Breast epithelium (tissue), 4 donors: ENCODE measurements at regions not wholly inside any gene's neighbourhood (a gene's known extent, or its start where the extent isn't known, plus 50 kb on each side); places are given as distances from the start of the nearest gene placed in this dataset.

ENCODE experiments used
- DNase-seq, 2 donors: peaks; one replicate each; pipeline ENCODE4 v3.0.0-alpha.2; 2019; ENCODE audit warnings: low spot score in 2 of 2
- H3K27ac ChIP-seq, 2 donors: fragments of 200-600 bp; sonication (generic) in 1 of 2; one replicate each; pipeline ENCODE4 v1.5.1; 2016 to 2019; ENCODE audit warnings: mild to moderate bottlenecking in 1 of 2
- H3K27me3 ChIP-seq, 2 donors: fragments of 200-600 bp; sonication (generic) in 1 of 2; one replicate each; pipeline versions ENCODE4 v1.5.1 to v1.6.0; 2017 to 2019; ENCODE audit warnings: control low read depth in 1 of 2, mild to moderate bottlenecking in 1 of 2
- H3K36me3 ChIP-seq: fragments of 200-600 bp; one replicate; pipeline ENCODE4 v1.5.1; 2019
- H3K4me1 ChIP-seq, 2 donors: fragments of 200-600 bp; sonication (generic); one replicate each; pipeline ENCODE4 v1.5.1; 2016 to 2019; ENCODE audit warnings: control low read depth in 1 of 2
- H3K4me3 ChIP-seq, 3 donors: fragments of 200-600 bp; sonication (generic); 1 replicate in 2 of 3; 2 replicates in 1 of 3; pipeline ENCODE4 v1.5.1; 2016 to 2019; ENCODE audit warnings: mild to moderate bottlenecking in 3 of 3, moderate library complexity in 2 of 3
- H3K9me3 ChIP-seq, 2 donors: fragments of 200-600 bp; sonication (generic) in 1 of 2; one replicate each; pipeline ENCODE4 v1.5.1; 2016 to 2019; ENCODE audit warnings: control low read depth in 1 of 2
- POLR2A ChIP-seq: fragments of 450-650 bp; IDR thresholded peaks from one replicate; pipeline ENCODE4 v1.6.1; 2016; ENCODE audit warnings: antibody characterized with exemption, mild to moderate bottlenecking, moderate library complexity
- POLR2AphosphoS5 ChIP-seq, 3 donors: sonication (generic); formaldehyde crosslinking; IDR thresholded peaks; one replicate each; pipeline ENCODE4 v1.6.1; 2017; ENCODE audit warnings: antibody characterized with exemption in 3 of 3
- intact Hi-C: fragments of 100-400 bp; cut with DNase I; formaldehyde crosslinking; loops from one replicate; pipeline ENCODE4 v1.15.1; 2023; ENCODE audit warnings: low total_unique reads
- TF ChIP-seq, protein P1 (sequence below), 3 donors: fragments of 450-650 bp; IDR thresholded peaks; one replicate each; pipeline ENCODE4 v1.5.1; 2016 to 2017; ENCODE audit warnings: antibody characterized with exemption in 3 of 3, mild to moderate bottlenecking in 3 of 3, moderate library complexity in 3 of 3

DNA sequence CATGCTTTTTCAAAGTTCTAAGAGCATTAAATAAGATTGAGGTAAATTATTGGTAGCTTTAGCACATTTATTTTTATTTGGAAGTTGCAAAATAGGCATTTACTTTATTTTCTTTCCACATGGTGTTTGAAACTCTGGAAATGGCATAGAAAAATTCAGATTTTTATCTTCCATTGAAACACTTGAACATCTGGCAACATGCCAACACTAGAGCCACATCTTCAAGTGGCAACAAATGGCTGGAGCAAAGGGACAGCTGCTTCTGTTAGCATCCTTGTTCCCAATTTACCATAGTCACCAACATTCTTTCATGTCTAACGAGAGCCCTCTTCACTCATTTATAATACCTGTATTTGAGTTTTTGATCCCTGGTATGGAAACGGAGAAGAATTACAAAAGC, 539.9 kb downstream of the ZNF608 start:
- Histone ChIP-seq H3K27me3 (no peaks in the 10 kb centered on the region), H3K4me3 (no peak overlapping the region), H3K36me3 (no peaks in the 10 kb centered on the region), H3K4me1 (no peaks in the 10 kb centered on the region), H3K27ac (no peak overlapping the region), H3K9me3 (peaks cover 9 to 12% of the 10 kb centered on the region in 2 donors)
- intact Hi-C loops: no loop called here
- no peak for TF ChIP-seq POLR2A
- TF ChIP-seq POLR2AphosphoS5 (IDR thresholded peaks at IDR 0.05): no peak
- TF ChIP-seq, protein P1, sequence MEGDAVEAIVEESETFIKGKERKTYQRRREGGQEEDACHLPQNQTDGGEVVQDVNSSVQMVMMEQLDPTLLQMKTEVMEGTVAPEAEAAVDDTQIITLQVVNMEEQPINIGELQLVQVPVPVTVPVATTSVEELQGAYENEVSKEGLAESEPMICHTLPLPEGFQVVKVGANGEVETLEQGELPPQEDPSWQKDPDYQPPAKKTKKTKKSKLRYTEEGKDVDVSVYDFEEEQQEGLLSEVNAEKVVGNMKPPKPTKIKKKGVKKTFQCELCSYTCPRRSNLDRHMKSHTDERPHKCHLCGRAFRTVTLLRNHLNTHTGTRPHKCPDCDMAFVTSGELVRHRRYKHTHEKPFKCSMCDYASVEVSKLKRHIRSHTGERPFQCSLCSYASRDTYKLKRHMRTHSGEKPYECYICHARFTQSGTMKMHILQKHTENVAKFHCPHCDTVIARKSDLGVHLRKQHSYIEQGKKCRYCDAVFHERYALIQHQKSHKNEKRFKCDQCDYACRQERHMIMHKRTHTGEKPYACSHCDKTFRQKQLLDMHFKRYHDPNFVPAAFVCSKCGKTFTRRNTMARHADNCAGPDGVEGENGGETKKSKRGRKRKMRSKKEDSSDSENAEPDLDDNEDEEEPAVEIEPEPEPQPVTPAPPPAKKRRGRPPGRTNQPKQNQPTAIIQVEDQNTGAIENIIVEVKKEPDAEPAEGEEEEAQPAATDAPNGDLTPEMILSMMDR (IDR thresholded peaks at IDR 0.05): no peak
- no peak for DNase-seq

DNA sequence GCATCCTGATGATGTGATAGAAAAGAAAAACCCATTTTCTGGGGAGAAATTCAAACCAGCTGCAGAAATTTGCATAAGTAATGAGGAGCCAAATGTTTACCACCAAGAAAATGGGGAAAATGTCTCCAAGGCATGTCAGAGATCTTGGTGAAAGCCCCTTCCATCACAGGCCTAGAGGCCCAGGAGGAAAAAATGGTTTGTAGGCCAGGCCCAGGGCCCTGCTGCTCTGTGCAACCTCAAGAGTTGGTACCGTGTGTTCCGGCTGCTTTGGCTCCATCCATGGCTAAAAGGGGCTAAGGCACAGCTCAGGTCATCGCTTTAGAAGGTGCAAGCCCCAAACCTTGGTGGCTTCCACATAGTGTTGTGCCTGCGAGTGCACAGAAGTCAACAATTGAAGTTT, 543.1 kb downstream of the ZNF608 start:
- Histone ChIP-seq H3K4me3 (no peak overlapping the region), H3K27me3 (no peaks in the 10 kb centered on the region), H3K27ac (no peak overlapping the region), H3K9me3 (peaks cover 9 to 12% of the 10 kb centered on the region in 2 donors), H3K36me3 (no peaks in the 10 kb centered on the region), H3K4me1 (no peaks in the 10 kb centered on the region)
- no peak for DNase-seq
- intact Hi-C loops: no loop called here
- TF ChIP-seq POLR2AphosphoS5 (IDR thresholded peaks at IDR 0.05) (no peak), POLR2A (no peak)
- TF ChIP-seq, protein P1 (IDR thresholded peaks at IDR 0.05): no peak

DNA sequence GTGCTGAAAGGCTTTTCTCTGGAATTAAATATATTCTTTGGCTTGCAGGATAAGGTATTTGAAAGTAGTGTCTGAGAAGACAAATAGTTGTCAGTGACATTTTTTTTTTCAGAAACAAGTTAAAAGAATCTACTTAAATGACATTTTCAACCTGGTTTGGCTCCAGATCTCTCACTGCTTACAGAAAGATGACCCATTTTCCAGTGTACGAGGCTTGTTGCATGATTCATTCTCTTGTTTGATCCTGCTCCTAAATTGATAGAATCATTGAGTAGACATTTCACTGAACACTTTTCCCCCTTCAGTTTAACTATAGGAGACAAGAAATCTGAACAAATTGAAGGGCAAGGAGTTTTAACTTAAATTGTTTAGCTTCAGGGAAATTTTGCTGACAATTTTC, 546.1 kb downstream of the ZNF608 start:
- TF ChIP-seq, protein P1 (IDR thresholded peaks at IDR 0.05): no peak
- TF ChIP-seq POLR2AphosphoS5 (IDR thresholded peaks at IDR 0.05) (no peak), POLR2A (no peak)
- H3K4me1 ChIP-seq: no peaks in the 10 kb centered on the region
- H3K9me3 ChIP-seq: peaks cover 9 to 12% of the 10 kb centered on the region in 2 donors
- H3K4me3 ChIP-seq: no peak overlapping the region
- DNase-seq: no peak
- no peak overlapping the region for H3K27ac ChIP-seq
- intact Hi-C loops: no loop called here
- H3K36me3 ChIP-seq: no peaks in the 10 kb centered on the region
- no peaks in the 10 kb centered on the region for H3K27me3 ChIP-seq

DNA sequence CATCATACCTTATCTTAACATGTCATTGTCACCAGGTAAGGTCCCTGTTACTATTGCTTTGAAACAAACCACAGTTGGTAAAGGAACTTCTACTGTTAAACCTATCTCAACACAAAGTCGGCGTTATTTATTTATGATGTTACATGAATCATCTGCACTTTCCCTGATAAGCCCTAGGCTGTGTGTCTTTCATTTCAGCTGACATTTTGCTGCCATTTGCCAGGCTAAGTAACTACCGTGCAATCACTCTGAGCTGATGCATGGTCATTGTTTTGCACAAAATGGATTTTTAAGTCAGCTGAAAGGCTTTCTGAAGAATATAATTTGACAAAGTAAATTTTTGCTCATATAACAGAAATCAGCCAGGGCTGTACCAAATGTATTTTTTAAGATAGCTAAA, 546.5 kb downstream of the ZNF608 start:
- H3K36me3 ChIP-seq: no peaks in the 10 kb centered on the region
- H3K27me3 ChIP-seq: no peaks in the 10 kb centered on the region
- intact Hi-C loops: no loop called here
- TF ChIP-seq POLR2AphosphoS5 (IDR thresholded peaks at IDR 0.05) (no peak), POLR2A (no peak)
- TF ChIP-seq, protein P1 (IDR thresholded peaks at IDR 0.05): no peak
- no peak overlapping the region for H3K27ac ChIP-seq
- H3K4me3 ChIP-seq: no peak overlapping the region
- H3K9me3 ChIP-seq: peaks cover 9 to 12% of the 10 kb centered on the region in 2 donors
- H3K4me1 ChIP-seq: no peaks in the 10 kb centered on the region
- no peak for DNase-seq

DNA sequence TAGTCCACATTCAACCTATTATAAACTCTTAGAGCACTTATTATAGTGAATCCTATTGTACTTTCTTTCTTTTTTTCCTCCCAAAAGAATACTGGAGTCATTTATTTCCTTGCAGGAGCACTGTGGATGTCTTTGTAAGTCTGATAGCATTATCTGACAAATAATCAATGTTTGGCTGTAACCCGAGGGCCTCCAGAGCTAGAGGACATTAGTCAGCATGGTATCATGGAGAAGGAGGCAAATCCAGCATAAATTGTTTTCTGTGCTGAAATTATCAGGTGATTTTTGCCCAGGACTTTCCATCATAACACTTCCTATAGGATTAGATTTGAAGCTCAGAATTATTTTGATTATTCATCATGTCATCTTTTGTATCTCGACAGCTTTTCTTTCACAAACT, 551.0 kb downstream of the ZNF608 start:
- H3K9me3 ChIP-seq: no peaks in the 10 kb centered on the region
- intact Hi-C loops: no loop called here
- H3K27ac ChIP-seq: no peak overlapping the region
- H3K27me3 ChIP-seq: no peaks in the 10 kb centered on the region
- no peaks in the 10 kb centered on the region for H3K4me1 ChIP-seq
- no peak for DNase-seq
- H3K36me3 ChIP-seq: no peaks in the 10 kb centered on the region
- no peak overlapping the region for H3K4me3 ChIP-seq
- TF ChIP-seq, protein P1 (IDR thresholded peaks at IDR 0.05): no peak
- TF ChIP-seq POLR2A (no peak), POLR2AphosphoS5 (IDR thresholded peaks at IDR 0.05) (no peak)
